ENCODE measurements at regions not wholly inside any gene's neighbourhood (a gene's known extent, or its start where the extent isn't known, plus 50 kb on each side); places are given as distances from the start of the nearest gene placed in this dataset.

GRCh38 chr6:71072508-71072907 is 115.6 kb upstream of the B3GAT2 start:
- Histone ChIP-seq H3K4me3 (ENCODE audit: low read depth, low read length) (no peak overlapping the region), H3K36me3 (ENCODE audit: control insufficient read depth, insufficient read depth, low read length) (no peaks in the 10 kb centered on the region), H3K27me3 (ENCODE audit: control insufficient read depth, insufficient read depth, low read length) (no peaks in the 10 kb centered on the region)
- ChIA-PET POLR2A (no interaction called here), CTCF (no interaction called here)
- no peak for TF ChIP-seq CTCF (IDR thresholded peaks at IDR 0.05; ENCODE audit: insufficient read depth, low read depth, low read length)
- DNase-seq (ENCODE audit: low read depth): no peak

- no peak for TF ChIP-seq CTCF (IDR thresholded peaks at IDR 0.05; ENCODE audit: insufficient read depth, low read depth, low read length)
- DNase-seq (ENCODE audit: low read depth): no peak
- POLR2A ChIA-PET: no interaction called here
Measured at GRCh38 chr6:71077655-71078054, 120.8 kb upstream of the B3GAT2 start.

GRCh38 chr6:71079677-71080076 is 122.8 kb upstream of the B3GAT2 start:
- Histone ChIP-seq H3K4me3 (ENCODE audit: low read depth, low read length) (no peak overlapping the region), H3K27me3 (ENCODE audit: control insufficient read depth, insufficient read depth, low read length) (no peaks in the 10 kb centered on the region), H3K36me3 (ENCODE audit: control insufficient read depth, insufficient read depth, low read length) (no peaks in the 10 kb centered on the region)
- ChIA-PET POLR2A (no interaction called here), CTCF (no interaction called here)
- no peak for TF ChIP-seq CTCF (IDR thresholded peaks at IDR 0.05; ENCODE audit: insufficient read depth, low read depth, low read length)
- DNase-seq (ENCODE audit: low read depth): no peak

More at GRCh38 chr6:71077655-71078054, 120.8 kb upstream of the B3GAT2 start:
- CTCF ChIA-PET: no interaction called here
- H3K4me3 ChIP-seq (ENCODE audit: low read depth, low read length): no peak overlapping the region
- no peaks in the 10 kb centered on the region for H3K36me3 ChIP-seq (ENCODE audit: control insufficient read depth, insufficient read depth, low read length)
- H3K27me3 ChIP-seq (ENCODE audit: control insufficient read depth, insufficient read depth, low read length): no peaks in the 10 kb centered on the region

- POLR2A ChIA-PET: no interaction called here
- Histone ChIP-seq H3K4me3 (ENCODE audit: low read depth, low read length) (no peak overlapping the region), H3K27me3 (ENCODE audit: control insufficient read depth, insufficient read depth, low read length) (no peaks in the 10 kb centered on the region), H3K36me3 (ENCODE audit: control insufficient read depth, insufficient read depth, low read length) (no peaks in the 10 kb centered on the region)
- no peak for TF ChIP-seq CTCF (IDR thresholded peaks at IDR 0.05; ENCODE audit: insufficient read depth, low read depth, low read length)
- no peak for DNase-seq (ENCODE audit: low read depth)
- CTCF ChIA-PET: no interaction called here
Measured at GRCh38 chr6:71080133-71080532, 123.3 kb upstream of the B3GAT2 start.

DNA sequence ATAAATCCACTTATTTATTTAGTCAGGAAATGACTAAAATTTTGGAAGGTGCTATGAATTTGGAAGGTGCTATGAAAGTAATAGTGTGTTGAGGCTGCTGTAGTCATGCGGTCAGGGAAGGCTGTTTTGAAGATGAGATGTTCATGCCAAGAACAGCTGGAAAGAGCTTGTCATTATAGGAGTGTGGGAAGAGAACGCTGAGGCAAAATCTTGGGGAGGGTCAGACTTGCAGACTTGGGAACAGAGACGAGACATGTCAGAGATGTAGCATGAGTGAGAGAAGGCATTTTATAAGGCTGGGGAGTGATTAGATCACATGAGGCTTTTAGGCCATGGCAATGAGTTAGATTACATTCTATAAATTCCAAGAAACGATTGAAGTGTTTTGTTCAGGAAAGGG is 124.0 kb upstream of the B3GAT2 start:
- TF ChIP-seq CTCF (IDR thresholded peaks at IDR 0.05; ENCODE audit: insufficient read depth, low read depth, low read length): no peak
- Histone ChIP-seq H3K27me3 (ENCODE audit: control insufficient read depth, insufficient read depth, low read length) (no peaks in the 10 kb centered on the region), H3K36me3 (ENCODE audit: control insufficient read depth, insufficient read depth, low read length) (no peaks in the 10 kb centered on the region), H3K4me3 (ENCODE audit: low read depth, low read length) (no peak overlapping the region)
- DNase-seq (ENCODE audit: low read depth): no peak
- ChIA-PET CTCF (no interaction called here), POLR2A (no interaction called here)
